ENCODE measurements at regions not wholly inside any gene's neighbourhood (a gene's known extent, or its start where the extent isn't known, plus 50 kb on each side); places are given as distances from the start of the nearest gene placed in this dataset.

DNA sequence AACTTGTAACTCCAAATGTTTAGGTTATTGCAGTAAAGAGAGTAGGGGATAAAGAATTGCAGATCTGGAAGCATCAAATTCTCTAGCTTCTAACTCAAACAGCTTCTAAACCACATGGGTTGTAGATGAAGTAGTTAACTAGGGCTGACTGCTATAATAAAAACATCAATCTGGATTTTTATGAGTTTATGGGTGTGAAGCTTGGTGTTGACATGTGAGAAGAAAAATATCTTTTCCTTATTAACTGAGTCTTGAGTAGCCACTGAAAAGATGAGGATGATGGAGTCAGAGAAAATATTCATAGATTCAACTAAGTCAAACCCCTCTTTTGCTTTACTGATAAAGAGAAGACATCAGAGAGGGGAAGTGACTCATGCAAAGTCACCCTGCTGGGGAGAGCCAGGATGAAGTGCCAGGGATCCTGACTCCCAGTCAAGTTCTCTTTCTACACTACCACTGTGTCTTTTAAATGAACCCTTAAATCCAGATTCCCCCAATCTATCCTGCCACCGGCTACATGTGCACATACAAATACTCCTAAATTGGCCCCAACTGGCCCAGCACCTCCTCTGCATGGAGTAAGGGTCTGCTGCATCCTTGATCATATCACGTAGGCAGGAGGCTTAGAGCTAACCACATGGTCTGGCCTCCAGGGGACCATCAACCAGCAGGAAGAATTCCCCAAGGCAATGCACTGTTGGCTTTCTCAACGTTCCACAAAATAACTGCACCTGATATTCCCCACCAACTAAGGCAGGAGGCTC lies 264.0 kb upstream of the CCL2 start:
- dilution Hi-C loops (cut with HindIII; ENCODE audit: low sequenced_read_pairs, unreplicated experiment): no loop called here
- Histone ChIP-seq H3K4ac (ENCODE audit: low read depth, low read length) (no peak overlapping the region), H3K23ac (ENCODE audit: low read depth, low read length) (no peak overlapping the region), H3K56ac (ENCODE audit: extremely low read depth, insufficient read depth, low read length) (no peak overlapping the region), H3K36me3 (ENCODE audit: control insufficient read depth, insufficient read depth, low read length) (no peaks in the 10 kb centered on the region), H4K5ac (ENCODE audit: low read depth, low read length) (no peak overlapping the region), H3K27me3 (ENCODE audit: control insufficient read depth, insufficient read depth, low read length) (no peaks in the 10 kb centered on the region), H3K27ac (ENCODE audit: insufficient read depth, low read length) (no peak overlapping the region), H3K14ac (replicated peaks; ENCODE audit: low read depth, low read length) (no peak overlapping the region), H2AFZ (replicated peaks; ENCODE audit: low read length, poor library complexity) (no peak overlapping the region), H3K79me1 (ENCODE audit: low read depth in 1 of 2, low read length in 2 of 2) (no peaks in the 10 kb centered on the region), H2AK5ac (ENCODE audit: low read depth, low read length) (no peak overlapping the region), H3K4me1 (ENCODE audit: control insufficient read depth, insufficient read depth, low read length) (no peaks in the 10 kb centered on the region), H3K4me3 (ENCODE audit: insufficient read depth, low read depth, low read length) (no peak overlapping the region), H4K91ac (ENCODE audit: insufficient read depth, low read depth, low read length) (no peak overlapping the region), H3K4me2 (ENCODE audit: low read depth, low read length) (no peak overlapping the region), H2BK15ac (ENCODE audit: low read depth, low read length) (no peak overlapping the region), H3K18ac (ENCODE audit: low read depth, low read length) (no peak overlapping the region), H3K9me1 (ENCODE audit: insufficient read depth, low read length) (no peaks in the 10 kb centered on the region), H2BK20ac (ENCODE audit: low read depth, low read length) (no peak overlapping the region), H2AK9ac (replicated peaks; ENCODE audit: low read depth, low read length, poor library complexity) (no peak overlapping the region), H2BK5ac (ENCODE audit: low read depth, low read length, poor library complexity, severe bottlenecking) (no peak overlapping the region), H4K8ac (ENCODE audit: low read depth in 2 of 2, low read length in 2 of 2) (no peak overlapping the region), H3K9me3 (ENCODE audit: control insufficient read depth, insufficient read depth, low read length) (peaks cover 5% of the 10 kb centered on the region; the same call in 1 of the 2 replicates), H3K9ac (ENCODE audit: low read depth, low read length) (no peak overlapping the region), H2BK120ac (ENCODE audit: low read depth, low read length) (no peak overlapping the region), H4K20me1 (ENCODE audit: insufficient read depth, low read length) (no peaks in the 10 kb centered on the region)
- ChIA-PET CTCF (interaction anchor here (0.6 kb wide), 1 partner anchor 1130 kb away, joined by 3 read pairs; no protein-coding TSS in a partner anchor), POLR2A (ENCODE audit: unreplicated experiment) (no interaction called here)
- intact Hi-C loops (cut with micrococcal nuclease): no loop called here
- ATAC-seq (ENCODE audit: low read depth) (no peak), DNase-seq (no peak)
- TF ChIP-seq MXI1 (IDR thresholded peaks at IDR 0.05; ENCODE audit: borderline replicate concordance, low read depth, low read length) (no peak), MAZ (IDR thresholded peaks at IDR 0.05; ENCODE audit: borderline replicate concordance, low read depth, low read length) (no peak), SMC3 (IDR thresholded peaks at IDR 0.05; ENCODE audit: low read depth, low read length) (no peak), RCOR1 (IDR thresholded peaks at IDR 0.05; ENCODE audit: insufficient replicate concordance, low read length) (no peak), RFX5 (IDR thresholded peaks at IDR 0.05; ENCODE audit: low read depth, low read length) (no peak), POLR2A (IDR thresholded peaks at IDR 0.05; ENCODE audit: low read depth, low read length) (no peak), NFE2L2 (IDR thresholded peaks at IDR 0.05; ENCODE audit: low read depth, low read length) (no peak), CHD1 (IDR thresholded peaks at IDR 0.05; ENCODE audit: low read depth, low read length) (no peak), CEBPB (IDR thresholded peaks at IDR 0.05; ENCODE audit: low read depth, low read length) (no peak)
- TF ChIP-seq, protein P1, sequence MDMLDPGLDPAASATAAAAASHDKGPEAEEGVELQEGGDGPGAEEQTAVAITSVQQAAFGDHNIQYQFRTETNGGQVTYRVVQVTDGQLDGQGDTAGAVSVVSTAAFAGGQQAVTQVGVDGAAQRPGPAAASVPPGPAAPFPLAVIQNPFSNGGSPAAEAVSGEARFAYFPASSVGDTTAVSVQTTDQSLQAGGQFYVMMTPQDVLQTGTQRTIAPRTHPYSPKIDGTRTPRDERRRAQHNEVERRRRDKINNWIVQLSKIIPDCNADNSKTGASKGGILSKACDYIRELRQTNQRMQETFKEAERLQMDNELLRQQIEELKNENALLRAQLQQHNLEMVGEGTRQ (IDR thresholded peaks at IDR 0.05; ENCODE audit: low read depth, low read length): no peak
- TF ChIP-seq, protein P2, sequence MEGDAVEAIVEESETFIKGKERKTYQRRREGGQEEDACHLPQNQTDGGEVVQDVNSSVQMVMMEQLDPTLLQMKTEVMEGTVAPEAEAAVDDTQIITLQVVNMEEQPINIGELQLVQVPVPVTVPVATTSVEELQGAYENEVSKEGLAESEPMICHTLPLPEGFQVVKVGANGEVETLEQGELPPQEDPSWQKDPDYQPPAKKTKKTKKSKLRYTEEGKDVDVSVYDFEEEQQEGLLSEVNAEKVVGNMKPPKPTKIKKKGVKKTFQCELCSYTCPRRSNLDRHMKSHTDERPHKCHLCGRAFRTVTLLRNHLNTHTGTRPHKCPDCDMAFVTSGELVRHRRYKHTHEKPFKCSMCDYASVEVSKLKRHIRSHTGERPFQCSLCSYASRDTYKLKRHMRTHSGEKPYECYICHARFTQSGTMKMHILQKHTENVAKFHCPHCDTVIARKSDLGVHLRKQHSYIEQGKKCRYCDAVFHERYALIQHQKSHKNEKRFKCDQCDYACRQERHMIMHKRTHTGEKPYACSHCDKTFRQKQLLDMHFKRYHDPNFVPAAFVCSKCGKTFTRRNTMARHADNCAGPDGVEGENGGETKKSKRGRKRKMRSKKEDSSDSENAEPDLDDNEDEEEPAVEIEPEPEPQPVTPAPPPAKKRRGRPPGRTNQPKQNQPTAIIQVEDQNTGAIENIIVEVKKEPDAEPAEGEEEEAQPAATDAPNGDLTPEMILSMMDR (conservative IDR thresholded peaks at IDR 0.05; ENCODE audit: low read depth, low read length): no peak
- in situ Hi-C loops (cut with MboI; ENCODE audit: low sequenced_read_pairs): loop anchor here (10.0 kb wide), 1 partner anchor 64 kb away; no protein-coding TSS in a partner anchor
- no CpG with 5 or more reads among the region's 3 CpGs for WGBS, 2 experiments (ENCODE audit: extremely low coverage in 2 of 2, insufficient read length in 1 of 2)
- BruUV-seq (replicated peaks): no TSS peak

All from IMR-90 (cell line).